HG03354 (cell line): ENCODE measurements at regions not wholly inside any gene's neighbourhood (a gene's known extent, or its start where the extent isn't known, plus 50 kb on each side); places are given as distances from the start of the nearest gene placed in this dataset.

ENCODE experiments used
- ATAC-seq: cut with Tn5 transposase; IDR thresholded peaks from one replicate; pipeline ENCODE4 v1.9.1; 2021; ENCODE audit warnings: mild to moderate bottlenecking; ENCODE audit not compliant: unreplicated experiment, poor library complexity, severe bottlenecking

- ATAC-seq = no peak
Observed at GRCh38 chr11:134634897-134635831, 223.1 kb upstream of the B3GAT1 start.

- ATAC-seq = no peak
Observed at GRCh38 chr11:134633276-134633675, 221.2 kb upstream of the B3GAT1 start.

- ATAC-seq = no peak
Observed at GRCh38 chr11:134632347-134633119, 220.5 kb upstream of the B3GAT1 start.

GRCh38 chr11:134630861-134631260 lies 218.8 kb upstream of the B3GAT1 start:
- ATAC-seq = no peak

- ATAC-seq = no peak
Observed at GRCh38 chr11:134628426-134628825, 216.4 kb upstream of the B3GAT1 start.

- no peak for ATAC-seq
Observed at GRCh38 chr11:134626032-134626431, 214.0 kb upstream of the B3GAT1 start.

- no peak for ATAC-seq
Observed at GRCh38 chr11:134625631-134626030, 213.6 kb upstream of the B3GAT1 start.

- no peak for ATAC-seq
Observed at GRCh38 chr11:134625151-134625550, 213.1 kb upstream of the B3GAT1 start.

- no peak for ATAC-seq
Observed at GRCh38 chr11:134624166-134624920, 212.3 kb upstream of the B3GAT1 start.

- no peak for ATAC-seq
Observed at GRCh38 chr11:134623711-134624110, 211.7 kb upstream of the B3GAT1 start.

- ATAC-seq = no peak
Observed at GRCh38 chr11:134622458-134622857, 210.4 kb upstream of the B3GAT1 start.

GRCh38 chr11:134617360-134617759 lies 205.3 kb upstream of the B3GAT1 start:
- ATAC-seq = no peak

- no peak for ATAC-seq
Observed at GRCh38 chr11:134616038-134616437, 204.0 kb upstream of the B3GAT1 start.

GRCh38 chr11:134615041-134615615 lies 203.1 kb upstream of the B3GAT1 start:
- no peak for ATAC-seq

- no peak for ATAC-seq
Observed at GRCh38 chr11:134614141-134614540, 202.1 kb upstream of the B3GAT1 start.

GRCh38 chr11:134613646-134614045 lies 201.6 kb upstream of the B3GAT1 start:
- ATAC-seq = no peak

- no peak for ATAC-seq
Observed at GRCh38 chr11:134612140-134613030, 200.3 kb upstream of the B3GAT1 start.

- no peak for ATAC-seq
Observed at GRCh38 chr11:134611537-134611936, 199.5 kb upstream of the B3GAT1 start.
